SK-N-SH (cell line): ENCODE measurements at regions not wholly inside any gene's neighbourhood (a gene's known extent, or its start where the extent isn't known, plus 50 kb on each side); places are given as distances from the start of the nearest gene placed in this dataset.

Source experiments
- EP300 ChIP-seq, 2 experiments: IDR thresholded peaks; 2 replicates each; pipeline versions ENCODE4 v1.4.0 to v1.6.1; 2012; ENCODE audit warnings: borderline replicate concordance in 1 of 2, low read depth in 1 of 2, low read length in 1 of 2
- FOXJ3 ChIP-seq: sonication (generic); formaldehyde crosslinking; IDR thresholded peaks from 2 replicates; pipeline ENCODE4 v1.5.1; 2020; ENCODE audit warnings: mild to moderate bottlenecking, missing genetic modification reagents
- JUND ChIP-seq: IDR thresholded peaks from 2 replicates; pipeline ENCODE4 v1.4.0; 2012
- NRF1 ChIP-seq: IDR thresholded peaks from 2 replicates; pipeline ENCODE4 v1.6.1; 2012; ENCODE audit warnings: low read depth, mild to moderate bottlenecking, low read length
- TF ChIP-seq, protein P1 (sequence below): fragments of 200-600 bp; sonication (generic); IDR thresholded peaks from 2 replicates; pipeline ENCODE4 v1.6.1; 2017; ENCODE audit warnings: antibody characterized with exemption, mild to moderate bottlenecking, moderate library complexity
- TF ChIP-seq, protein P2 (sequence below): IDR thresholded peaks from 2 replicates; pipeline ENCODE4 v1.6.1; 2012; ENCODE audit warnings: mild to moderate bottlenecking, low read depth, low read length, moderate library complexity

DNA sequence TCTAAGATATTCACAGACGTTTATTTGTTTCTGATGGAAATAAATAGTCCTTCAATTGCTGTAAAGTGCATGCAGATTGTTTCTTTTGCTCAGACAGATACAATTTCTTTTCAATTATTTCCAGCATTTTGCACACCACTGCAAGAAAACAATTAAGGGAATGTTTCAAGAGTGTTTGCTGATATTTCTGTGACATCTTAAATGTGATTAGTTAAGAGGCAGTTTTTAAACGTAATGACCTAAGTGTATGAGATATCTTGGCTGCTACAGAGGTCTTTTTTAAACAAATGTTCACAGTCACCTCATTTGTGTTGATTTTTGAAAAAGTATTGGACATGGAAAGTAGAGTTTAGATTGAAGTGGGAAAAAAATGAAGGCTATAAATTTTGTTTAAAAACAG is 262.3 kb upstream of the BRINP3 start:
- TF ChIP-seq NRF1 (no peak), JUND (no peak), EP300 (IDR thresholded peaks at IDR 0.05; ENCODE audit: borderline replicate concordance in 1 of 2, low read depth in 1 of 2, low read length in 1 of 2) (no peak), FOXJ3 (no peak)
- TF ChIP-seq, protein P1, sequence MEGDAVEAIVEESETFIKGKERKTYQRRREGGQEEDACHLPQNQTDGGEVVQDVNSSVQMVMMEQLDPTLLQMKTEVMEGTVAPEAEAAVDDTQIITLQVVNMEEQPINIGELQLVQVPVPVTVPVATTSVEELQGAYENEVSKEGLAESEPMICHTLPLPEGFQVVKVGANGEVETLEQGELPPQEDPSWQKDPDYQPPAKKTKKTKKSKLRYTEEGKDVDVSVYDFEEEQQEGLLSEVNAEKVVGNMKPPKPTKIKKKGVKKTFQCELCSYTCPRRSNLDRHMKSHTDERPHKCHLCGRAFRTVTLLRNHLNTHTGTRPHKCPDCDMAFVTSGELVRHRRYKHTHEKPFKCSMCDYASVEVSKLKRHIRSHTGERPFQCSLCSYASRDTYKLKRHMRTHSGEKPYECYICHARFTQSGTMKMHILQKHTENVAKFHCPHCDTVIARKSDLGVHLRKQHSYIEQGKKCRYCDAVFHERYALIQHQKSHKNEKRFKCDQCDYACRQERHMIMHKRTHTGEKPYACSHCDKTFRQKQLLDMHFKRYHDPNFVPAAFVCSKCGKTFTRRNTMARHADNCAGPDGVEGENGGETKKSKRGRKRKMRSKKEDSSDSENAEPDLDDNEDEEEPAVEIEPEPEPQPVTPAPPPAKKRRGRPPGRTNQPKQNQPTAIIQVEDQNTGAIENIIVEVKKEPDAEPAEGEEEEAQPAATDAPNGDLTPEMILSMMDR: no peak
- TF ChIP-seq, protein P2, sequence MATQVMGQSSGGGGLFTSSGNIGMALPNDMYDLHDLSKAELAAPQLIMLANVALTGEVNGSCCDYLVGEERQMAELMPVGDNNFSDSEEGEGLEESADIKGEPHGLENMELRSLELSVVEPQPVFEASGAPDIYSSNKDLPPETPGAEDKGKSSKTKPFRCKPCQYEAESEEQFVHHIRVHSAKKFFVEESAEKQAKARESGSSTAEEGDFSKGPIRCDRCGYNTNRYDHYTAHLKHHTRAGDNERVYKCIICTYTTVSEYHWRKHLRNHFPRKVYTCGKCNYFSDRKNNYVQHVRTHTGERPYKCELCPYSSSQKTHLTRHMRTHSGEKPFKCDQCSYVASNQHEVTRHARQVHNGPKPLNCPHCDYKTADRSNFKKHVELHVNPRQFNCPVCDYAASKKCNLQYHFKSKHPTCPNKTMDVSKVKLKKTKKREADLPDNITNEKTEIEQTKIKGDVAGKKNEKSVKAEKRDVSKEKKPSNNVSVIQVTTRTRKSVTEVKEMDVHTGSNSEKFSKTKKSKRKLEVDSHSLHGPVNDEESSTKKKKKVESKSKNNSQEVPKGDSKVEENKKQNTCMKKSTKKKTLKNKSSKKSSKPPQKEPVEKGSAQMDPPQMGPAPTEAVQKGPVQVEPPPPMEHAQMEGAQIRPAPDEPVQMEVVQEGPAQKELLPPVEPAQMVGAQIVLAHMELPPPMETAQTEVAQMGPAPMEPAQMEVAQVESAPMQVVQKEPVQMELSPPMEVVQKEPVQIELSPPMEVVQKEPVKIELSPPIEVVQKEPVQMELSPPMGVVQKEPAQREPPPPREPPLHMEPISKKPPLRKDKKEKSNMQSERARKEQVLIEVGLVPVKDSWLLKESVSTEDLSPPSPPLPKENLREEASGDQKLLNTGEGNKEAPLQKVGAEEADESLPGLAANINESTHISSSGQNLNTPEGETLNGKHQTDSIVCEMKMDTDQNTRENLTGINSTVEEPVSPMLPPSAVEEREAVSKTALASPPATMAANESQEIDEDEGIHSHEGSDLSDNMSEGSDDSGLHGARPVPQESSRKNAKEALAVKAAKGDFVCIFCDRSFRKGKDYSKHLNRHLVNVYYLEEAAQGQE: no peak
